Liver (tissue), 3 donors: ENCODE measurements at regions not wholly inside any gene's neighbourhood (a gene's known extent, or its start where the extent isn't known, plus 50 kb on each side); places are given as distances from the start of the nearest gene placed in this dataset.

Source experiments
- ATF3 ChIP-seq: IDR thresholded peaks from 2 replicates; pipeline ENCODE4 v1.6.1; 2016; ENCODE audit warnings: antibody characterized with exemption
- CTCF ChIP-seq: fragments of 150-350 bp; IDR thresholded peaks from 2 replicates; pipeline ENCODE4 v1.5.1; 2017; ENCODE audit warnings: improper control_type of control experiment, low read depth, low read length; ENCODE audit not compliant: missing input control
- EGR1 ChIP-seq, 2 donors: IDR thresholded peaks; 2 replicates each; pipeline ENCODE4 v1.6.1; 2016 to 2018; ENCODE audit warnings: antibody characterized with exemption in 2 of 2, low read depth in 2 of 2
- FOXA1 ChIP-seq: IDR thresholded peaks from 2 replicates; pipeline ENCODE4 v1.6.1; 2016; ENCODE audit warnings: antibody characterized with exemption
- GABPA ChIP-seq, 2 donors: IDR thresholded peaks in 1 of 2; conservative IDR thresholded peaks in 1 of 2; 2 replicates each; pipeline ENCODE4 v1.6.1; 2016; ENCODE audit warnings: antibody characterized with exemption in 2 of 2, mild to moderate bottlenecking in 1 of 2, moderate library complexity in 1 of 2
- JUND ChIP-seq, 2 donors: IDR thresholded peaks; 2 replicates each; pipeline ENCODE4 v1.6.1; 2016; ENCODE audit warnings: antibody characterized with exemption in 2 of 2
- MAX ChIP-seq: IDR thresholded peaks from 2 replicates; pipeline ENCODE4 v1.6.1; 2016; ENCODE audit warnings: antibody characterized with exemption
- NR2F2 ChIP-seq: IDR thresholded peaks from 2 replicates; pipeline ENCODE4 v1.6.1; 2016; ENCODE audit warnings: antibody characterized with exemption
- RAD21 ChIP-seq, 2 donors: IDR thresholded peaks; 2 replicates each; pipeline ENCODE4 v1.6.1; 2016; ENCODE audit warnings: antibody characterized with exemption in 2 of 2, mild to moderate bottlenecking in 2 of 2
- REST ChIP-seq: IDR thresholded peaks from 2 replicates; pipeline ENCODE4 v1.6.1; 2016; ENCODE audit warnings: antibody characterized with exemption, mild to moderate bottlenecking
- RXRA ChIP-seq, 2 donors: IDR thresholded peaks; 2 replicates each; pipeline ENCODE4 v1.6.1; 2017 to 2018; ENCODE audit warnings: antibody characterized with exemption in 2 of 2, mild to moderate bottlenecking in 1 of 2
- TAF1 ChIP-seq: conservative IDR thresholded peaks from 2 replicates; pipeline ENCODE4 v1.6.1; 2016; ENCODE audit warnings: antibody characterized with exemption, mild to moderate bottlenecking
- ZBTB33 ChIP-seq: IDR thresholded peaks from 2 replicates; pipeline ENCODE4 v1.6.1; 2016; ENCODE audit warnings: antibody characterized with exemption
- donor health status: healthy.
- donor health status: healthy.

GRCh38 chr13:97559030-97559429 lies 125.1 kb downstream of the RAP2A start:
- TF ChIP-seq CTCF = no peak
- no peak for TF ChIP-seq ZBTB33
- no peak for TF ChIP-seq MAX
- no peak for TF ChIP-seq RAD21 (IDR thresholded peaks at IDR 0.05)
- no peak for TF ChIP-seq EGR1 (IDR thresholded peaks at IDR 0.05; ENCODE audit: low read depth in 2 of 2)
- no peak for TF ChIP-seq TAF1
- TF ChIP-seq REST = no peak
- no peak for TF ChIP-seq JUND (IDR thresholded peaks at IDR 0.05)
- no peak for TF ChIP-seq ATF3
- TF ChIP-seq RXRA (IDR thresholded peaks at IDR 0.05) = no peak
- no peak for TF ChIP-seq NR2F2
- TF ChIP-seq GABPA (IDR thresholded peaks at IDR 0.05 in 1 of 2, conservative IDR thresholded peaks at IDR 0.05 in 1 of 2) = no peak
- no peak for TF ChIP-seq FOXA1
